B cell (primary cell): ENCODE measurements at regions not wholly inside any gene's neighbourhood (a gene's known extent, or its start where the extent isn't known, plus 50 kb on each side); places are given as distances from the start of the nearest gene placed in this dataset.

Experiments
- EZH2 ChIP-seq: IDR thresholded peaks from 2 replicates; pipeline ENCODE4 v1.6.1; 2012; ENCODE audit warnings: borderline replicate concordance, low read depth, mild to moderate bottlenecking, moderate library complexity, low read length; ENCODE audit not compliant: insufficient read depth, poor library complexity, severe bottlenecking
- TF ChIP-seq, protein P1 (sequence below): fragments of 200-600 bp; IDR thresholded peaks from one replicate; pipeline ENCODE4 v1.8.0; 2022; ENCODE audit warnings: antibody characterized with exemption, mild to moderate bottlenecking

- TF ChIP-seq EZH2 = no peak
- TF ChIP-seq, protein P1, sequence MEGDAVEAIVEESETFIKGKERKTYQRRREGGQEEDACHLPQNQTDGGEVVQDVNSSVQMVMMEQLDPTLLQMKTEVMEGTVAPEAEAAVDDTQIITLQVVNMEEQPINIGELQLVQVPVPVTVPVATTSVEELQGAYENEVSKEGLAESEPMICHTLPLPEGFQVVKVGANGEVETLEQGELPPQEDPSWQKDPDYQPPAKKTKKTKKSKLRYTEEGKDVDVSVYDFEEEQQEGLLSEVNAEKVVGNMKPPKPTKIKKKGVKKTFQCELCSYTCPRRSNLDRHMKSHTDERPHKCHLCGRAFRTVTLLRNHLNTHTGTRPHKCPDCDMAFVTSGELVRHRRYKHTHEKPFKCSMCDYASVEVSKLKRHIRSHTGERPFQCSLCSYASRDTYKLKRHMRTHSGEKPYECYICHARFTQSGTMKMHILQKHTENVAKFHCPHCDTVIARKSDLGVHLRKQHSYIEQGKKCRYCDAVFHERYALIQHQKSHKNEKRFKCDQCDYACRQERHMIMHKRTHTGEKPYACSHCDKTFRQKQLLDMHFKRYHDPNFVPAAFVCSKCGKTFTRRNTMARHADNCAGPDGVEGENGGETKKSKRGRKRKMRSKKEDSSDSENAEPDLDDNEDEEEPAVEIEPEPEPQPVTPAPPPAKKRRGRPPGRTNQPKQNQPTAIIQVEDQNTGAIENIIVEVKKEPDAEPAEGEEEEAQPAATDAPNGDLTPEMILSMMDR = no peak
These were observed 2797.2 kb upstream of the TEKT4 start for GRCh38 chr2:92073815-92074548.
